K562 (cell line): ENCODE measurements at regions not wholly inside any gene's neighbourhood (a gene's known extent, or its start where the extent isn't known, plus 50 kb on each side); places are given as distances from the start of the nearest gene placed in this dataset.
A peak's percentile ranks its signal among the peaks of the same experiment; 100 is the strongest.

Source experiments
- ATAC-seq: fragments of 200-7000 bp; cut with Tn5 transposase; 3 replicates; pipeline ENCODE4 v1.9.1; 2020; ENCODE audit warnings: moderate library complexity
- BruUV-seq: library from RNA; stranded (reverse); fragments of 400-500 nt; replicated peaks from 2 replicates; lab custom pipeline; 2021; lab: Mats Ljungman, UMichigan
- CTCF ChIA-PET: fragments of 300-600 bp; formaldehyde crosslinking; extraction: SDS; loops from one replicate; lab custom pipeline; 2021; ENCODE audit warnings: low intra/inter-chr PET ratio; lab: Yijun Ruan, JAX
- POLR2A ChIA-PET: fragments of 300-600, 350-650 bp; sonication (Branson Sonifier 250); formaldehyde crosslinking; extraction: SDS; loops from one replicate; lab custom pipeline; 2021; ENCODE audit warnings: antibody characterized with exemption, inconsistent platforms; lab: Yijun Ruan, JAX
- DNase-seq, 4 experiments: peaks; one replicate each; pipeline versions ENCODE4 v3.0.0 to v3.0.0-alpha.2; 2011 to 2018; ENCODE audit warnings: low spot score in 3 of 4, mixed read lengths in 3 of 4; ENCODE audit errors: extremely low read depth in 1 of 4
- FAIRE-seq: peaks from 2 replicates; lab custom pipeline; 2011; peaks lifted over from hg19 to GRCh38; lab: Jason Lieb, UNC
- H2AFZ ChIP-seq: 2 replicates; pipeline ENCODE4 v1.6.0; 2011; ENCODE audit warnings: low read depth, low read length, control low read depth, inconsistent platforms
- H3K27ac ChIP-seq: fragments of 200-600 bp; 3 replicates; pipeline ENCODE4 v1.8.0; 2011; ENCODE audit warnings: low read depth, mild to moderate bottlenecking, control low read depth, inconsistent platforms, low read length, moderate library complexity, mixed read lengths; ENCODE audit errors: extremely low read depth
- H3K27me3 ChIP-seq, 2 experiments: fragments of 300-600 bp in 1 of 2; 2 replicates in 1 of 2; 3 replicates in 1 of 2; pipeline versions ENCODE4 v1.6.0 to v1.8.0; 2011; ENCODE audit warnings: inconsistent platforms in 2 of 2, low read length in 2 of 2, mild to moderate bottlenecking in 1 of 2, mixed read lengths in 1 of 2, moderate library complexity in 1 of 2; ENCODE audit not compliant: control insufficient read depth in 2 of 2, insufficient read depth in 2 of 2
- H3K36me3 ChIP-seq: fragments of 300-600 bp; 3 replicates; pipeline ENCODE4 v1.8.0; 2011; ENCODE audit warnings: mild to moderate bottlenecking, low read length, inconsistent platforms; ENCODE audit not compliant: control insufficient read depth, insufficient read depth
- H3K4me1 ChIP-seq, 2 experiments: fragments of 200-600 bp in 1 of 2; replicated peaks in 1 of 2; 2 replicates in 1 of 2; 3 replicates in 1 of 2; pipeline versions ENCODE4 v1.5.1 to v1.8.0; 2011; ENCODE audit warnings: inconsistent platforms in 2 of 2, low read length in 2 of 2, mild to moderate bottlenecking in 1 of 2, mixed read lengths in 1 of 2, moderate library complexity in 1 of 2; ENCODE audit not compliant: control insufficient read depth in 2 of 2, insufficient read depth in 2 of 2
- H3K4me2 ChIP-seq: 2 replicates; pipeline ENCODE4 v1.6.1; 2011; ENCODE audit warnings: low read length, control low read depth, inconsistent platforms, mixed read lengths; ENCODE audit not compliant: insufficient read depth
- H3K4me3 ChIP-seq: fragments of 200-600 bp; sonication (generic), shearing (Covaris generic); 2 replicates; pipeline ENCODE4 v1.5.1; 2016; ENCODE audit warnings: control low read depth, inconsistent platforms
- H3K79me2 ChIP-seq: fragments of 200-600 bp; 3 replicates; pipeline ENCODE4 v1.8.0; 2011; ENCODE audit warnings: low read length, inconsistent platforms; ENCODE audit not compliant: control insufficient read depth, insufficient read depth
- H3K9ac ChIP-seq, 2 experiments: 2 replicates each; pipeline versions ENCODE4 v1.6.0 to v1.6.1; 2011; ENCODE audit warnings: low read depth in 2 of 2, low read length in 2 of 2, control low read depth in 1 of 2, inconsistent platforms in 1 of 2, mild to moderate bottlenecking in 1 of 2, mixed read lengths in 1 of 2; ENCODE audit not compliant: insufficient read depth in 1 of 2
- H3K9me1 ChIP-seq: one replicate; pipeline ENCODE4 v1.6.0; 2011; ENCODE audit warnings: inconsistent platforms, mild to moderate bottlenecking, low read length, moderate library complexity; ENCODE audit not compliant: control insufficient read depth, insufficient read depth
- H3K9me3 ChIP-seq: replicated peaks from 2 replicates; pipeline ENCODE4 v1.5.1; 2011; ENCODE audit warnings: low read depth, low read length, inconsistent platforms; ENCODE audit not compliant: control insufficient read depth, insufficient read depth
- H4K20me1 ChIP-seq: replicated peaks from 2 replicates; pipeline ENCODE4 v1.6.1; 2011; ENCODE audit warnings: low read length, inconsistent platforms, mixed read lengths; ENCODE audit not compliant: control insufficient read depth, insufficient read depth
- CTCF ChIP-seq, 3 experiments: IDR thresholded peaks in 2 of 3; conservative IDR thresholded peaks in 1 of 3; 2 replicates each; pipeline ENCODE4 v1.5.1; 2011 to 2012; ENCODE audit warnings: low read length in 3 of 3, mild to moderate bottlenecking in 3 of 3, control low read depth in 2 of 3, improper control_type of control experiment in 1 of 3, inconsistent platforms in 1 of 3, low read depth in 1 of 3, mixed read lengths in 1 of 3, moderate library complexity in 1 of 3; ENCODE audit not compliant: insufficient read depth in 2 of 3
- HBP1 ChIP-seq: fragments of 450-650 bp; formaldehyde crosslinking; IDR thresholded peaks from 2 replicates; pipeline ENCODE4 v1.4.0; 2022; ENCODE audit warnings: missing genetic modification characterization
- MAFG ChIP-seq: fragments of 450-650 bp; conservative IDR thresholded peaks from 2 replicates; pipeline ENCODE4 v1.6.1; 2016; ENCODE audit warnings: missing genetic modification characterization, missing compliant biosample characterization
- NR0B1 ChIP-seq: fragments of 450-650 bp; IDR thresholded peaks from one replicate; pipeline ENCODE4 v1.6.1; 2018; ENCODE audit warnings: mild to moderate bottlenecking, moderate library complexity; ENCODE audit not compliant: partially characterized antibody
- POLR3A ChIP-seq: IDR thresholded peaks from 2 replicates; pipeline ENCODE4 v1.6.1; 2011; ENCODE audit warnings: borderline replicate concordance, mild to moderate bottlenecking, moderate library complexity; ENCODE audit not compliant: insufficient read length, insufficient read depth; ENCODE audit errors: extremely low read depth
- ZNF133 ChIP-seq: fragments of 250-450 bp; sonication (Bioruptor Pico); IDR thresholded peaks from 2 replicates; pipeline ENCODE4 v1.4.0; 2020; ENCODE audit warnings: mild to moderate bottlenecking
- WGBS: fragments of 100-300 bp; shearing (Covaris generic); methylation state at CpG from one replicate; pipeline ENCODE4 v1.1.6; 2016; ENCODE audit warnings: low coverage, mixed read lengths; ENCODE audit not compliant: insufficient coverage; ENCODE audit errors: missing lambda C conversion rate; 5-methylcytosine and 5-hydroxymethylcytosine counted together
- in situ Hi-C: fragments of 300-500 bp; cut with MboI; formaldehyde crosslinking; loops from 4 replicates; pipeline ENCODE4 v1.15.0; 2018; ENCODE audit warnings: inconsistent platforms, mixed read lengths
- intact Hi-C: fragments of 100-400 bp; cut with micrococcal nuclease; formaldehyde crosslinking; loops from 2 replicates; pipeline ENCODE4 v1.14.2; 2022

- H3K4me3 ChIP-seq, result no peak overlapping the region
- H2AFZ ChIP-seq, result no peak overlapping the region
- intact Hi-C loops (no loop called here), in situ Hi-C loops (no loop called here)
- no peaks in the 10 kb centered on the region for H3K36me3 ChIP-seq
- H3K4me2 ChIP-seq, result no peak overlapping the region
- peak in 1 of 4 experiments; percentile 0 for DNase-seq
- no peaks in the 10 kb centered on the region for H3K9me1 ChIP-seq
- H3K9ac ChIP-seq, result no peak overlapping the region
- TF ChIP-seq MAFG (tag) (no peak), ZNF133 (CRISPR knock-in tag) (no peak), HBP1 (CRISPR knock-in tag) (no peak), POLR3A (no peak), CTCF (IDR thresholded peaks at IDR 0.05 in 2 of 3, conservative IDR thresholded peaks at IDR 0.05 in 1 of 3; ENCODE audit: insufficient read depth in 2 of 3, low read depth in 1 of 3, low read length in 3 of 3) (0 out of 6 replicates have a peak, but pooled peaks of 1 of the 3 experiments have one; percentile 12), NR0B1 (no peak)
- ChIA-PET CTCF (no interaction called here), POLR2A (interaction anchor here (0.6 to 0.8 kb wide), 3 partner anchors 115 to 887 kb away, joined by 3 read pairs; no protein-coding TSS in a partner anchor)
- H3K9me3 ChIP-seq, result no peaks in the 10 kb centered on the region
- no peaks in the 10 kb centered on the region for H3K79me2 ChIP-seq
- no peaks in the 10 kb centered on the region for H3K4me1 ChIP-seq
- 0% methylated on average over 7 of the region's 7 CpGs for WGBS
- ATAC-seq, result no peak
- H3K27ac ChIP-seq, result no peak overlapping the region
- no TSS peak for BruUV-seq
- H4K20me1 ChIP-seq, result no peaks in the 10 kb centered on the region
- no peaks in the 10 kb centered on the region for H3K27me3 ChIP-seq
- no peak for FAIRE-seq
These were observed 481.1 kb upstream of the ZNF608 start for GRCh38 chr5:125227333-125228095.
